NCI-H1105 (cell line): ENCODE measurements at regions not wholly inside any gene's neighbourhood (a gene's known extent, or its start where the extent isn't known, plus 50 kb on each side); places are given as distances from the start of the nearest gene placed in this dataset.

ENCODE experiments used
- DNase-seq: peaks from one replicate; lab custom pipeline; 2025; lab: John Stamatoyannopoulos, UW

DNA sequence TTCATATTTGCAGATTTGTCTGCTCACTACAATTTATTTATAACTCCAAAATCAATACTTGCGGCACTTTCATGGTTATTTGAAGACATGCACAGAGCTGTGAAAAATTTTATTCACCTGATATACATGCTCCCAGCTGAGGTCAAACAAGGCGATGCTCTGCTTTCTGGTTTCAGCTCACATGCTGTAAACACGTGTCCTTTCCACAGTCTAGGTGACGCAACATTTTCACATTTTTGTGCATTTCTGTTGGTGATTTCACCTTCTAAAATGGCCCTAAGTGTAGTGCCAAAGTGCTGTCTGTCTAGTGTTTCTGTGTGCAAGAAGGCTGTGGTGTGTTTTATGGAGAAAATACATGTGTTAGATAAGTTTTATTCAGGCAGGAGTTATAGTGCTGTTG is 650.5 kb downstream of the RNF144B start:
- DNase-seq = no peak

DNA sequence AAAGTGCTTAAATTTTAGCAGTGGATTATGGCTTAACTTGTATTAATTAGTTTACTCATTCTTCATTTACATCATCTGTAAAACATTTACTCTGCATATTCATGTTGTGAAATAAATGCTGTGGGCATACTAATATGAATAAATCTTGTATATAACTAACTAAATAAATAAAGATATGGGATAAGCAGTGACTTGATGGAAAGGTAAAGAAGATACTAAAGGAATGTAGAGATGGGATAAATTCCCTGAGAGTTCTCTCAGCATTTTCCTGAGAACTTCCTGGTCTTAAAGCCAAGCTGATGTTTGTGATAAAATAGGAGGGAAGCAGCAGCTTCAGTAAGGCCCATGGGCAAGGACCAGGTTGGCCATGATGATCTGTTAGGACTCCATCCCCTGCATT is 652.1 kb downstream of the RNF144B start:
- no peak for DNase-seq

DNA sequence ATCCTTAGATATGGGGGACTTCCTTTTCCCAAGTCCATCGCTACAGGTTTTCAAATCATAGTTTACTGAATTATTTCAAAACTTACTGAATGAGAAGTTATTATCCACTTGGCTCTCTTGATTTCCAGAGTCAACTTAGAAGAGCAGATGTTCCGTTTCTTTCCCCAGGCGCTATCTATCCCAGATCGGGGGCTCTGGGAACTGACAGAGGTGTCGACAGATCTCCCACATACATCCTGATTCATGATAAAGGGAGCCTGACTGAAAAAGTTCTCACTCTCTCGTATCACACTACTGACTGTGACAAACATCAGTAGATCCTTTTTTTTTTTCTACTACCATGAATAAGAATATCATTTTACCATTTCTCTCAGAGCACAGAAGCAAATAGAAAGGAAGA is 654.8 kb downstream of the RNF144B start:
- no peak for DNase-seq

DNA sequence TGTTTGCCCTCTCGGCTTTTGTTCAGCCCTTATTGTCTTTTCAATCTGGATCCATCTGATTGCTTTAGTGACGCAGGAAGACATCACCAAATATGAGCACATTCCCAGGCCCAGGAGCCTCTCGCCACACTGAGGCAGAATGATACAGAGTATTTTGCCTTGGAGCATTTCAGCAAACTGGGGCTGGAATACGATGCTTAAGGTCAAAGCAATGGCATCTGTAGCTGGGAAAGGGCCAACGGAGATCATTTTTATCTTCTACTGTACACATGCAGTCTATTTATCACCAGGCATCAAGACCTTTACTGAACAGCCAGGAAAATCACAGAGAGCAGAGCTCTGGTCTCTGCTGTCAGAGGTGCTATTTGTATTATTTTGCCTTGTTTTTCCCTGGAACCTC is 655.3 kb downstream of the RNF144B start:
- no peak for DNase-seq

DNA sequence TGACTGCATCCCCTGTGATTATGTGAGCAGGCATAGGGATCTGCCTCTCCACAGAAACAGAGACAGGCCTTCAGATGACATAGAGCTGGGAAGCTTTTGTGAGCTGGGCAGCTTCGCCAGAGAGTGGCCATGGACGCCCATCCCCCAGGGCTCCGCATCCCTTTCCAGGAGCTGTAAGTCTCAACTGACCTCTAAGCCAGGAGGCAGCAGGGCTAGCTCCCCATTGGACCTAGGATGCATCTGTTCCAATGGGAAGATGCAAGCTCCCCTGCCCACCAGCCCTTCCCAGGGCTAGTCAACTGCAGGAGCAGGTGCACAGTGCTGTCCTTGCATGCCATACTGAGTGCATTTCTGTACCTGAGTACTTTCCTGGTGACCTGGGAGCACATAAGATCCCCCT is 663.6 kb downstream of the RNF144B start:
- DNase-seq = no peak

DNA sequence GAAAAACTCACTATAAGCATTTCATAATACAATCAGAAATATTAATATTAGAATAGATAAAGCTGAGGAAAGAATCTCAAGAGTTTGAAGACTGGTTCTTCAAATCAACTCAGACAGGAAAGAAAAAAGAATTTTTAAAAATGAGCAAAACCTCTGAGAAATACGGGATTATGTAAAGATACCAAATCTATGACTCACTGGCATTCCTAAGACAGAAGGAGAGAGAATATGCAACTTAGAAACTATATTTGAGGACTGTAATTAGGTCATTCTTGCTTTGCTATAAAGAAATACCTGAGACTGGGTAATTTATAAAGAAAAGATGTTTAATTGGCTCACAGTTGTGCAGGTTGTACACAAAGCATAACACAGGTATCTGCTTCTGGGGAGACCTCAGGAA is 665.1 kb downstream of the RNF144B start:
- DNase-seq = no peak

DNA sequence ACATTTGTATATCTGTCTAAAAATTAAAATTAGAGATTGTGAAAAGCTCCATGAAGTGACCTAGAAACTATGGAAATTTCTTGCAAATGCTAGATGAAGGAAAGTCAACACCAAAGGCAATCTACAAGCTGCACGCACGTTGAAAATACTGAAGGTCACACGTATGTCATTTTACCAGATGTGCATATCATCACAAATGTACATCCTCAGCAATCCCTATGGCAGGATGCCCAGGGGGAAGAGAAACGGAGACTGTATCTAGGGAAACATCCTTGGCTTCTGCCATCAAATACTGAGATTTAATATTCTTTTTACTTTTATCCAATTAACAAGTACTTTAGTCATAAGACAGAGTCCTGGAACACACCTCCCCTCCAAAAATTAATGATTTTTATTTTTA is 672.0 kb downstream of the RNF144B start:
- DNase-seq = no peak

DNA sequence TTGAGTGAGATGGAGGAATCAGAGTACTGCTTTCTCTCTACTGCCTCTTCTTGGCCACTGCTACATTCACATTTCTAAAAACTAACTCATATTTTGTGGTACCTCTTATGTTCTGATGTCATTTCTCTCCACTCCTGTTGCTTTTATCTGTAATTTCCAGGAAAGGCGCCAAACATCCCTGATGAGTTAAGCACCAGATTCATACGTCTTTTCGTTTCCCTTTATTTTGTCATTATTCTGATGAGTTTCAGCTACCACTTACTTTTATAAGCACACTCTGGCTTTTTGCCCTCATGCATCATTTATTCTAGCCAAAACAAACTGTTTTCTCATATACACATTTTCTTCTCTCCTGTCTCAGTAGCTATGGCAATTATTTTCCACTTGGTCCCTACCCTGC is 680.0 kb downstream of the RNF144B start:
- DNase-seq = no peak

DNA sequence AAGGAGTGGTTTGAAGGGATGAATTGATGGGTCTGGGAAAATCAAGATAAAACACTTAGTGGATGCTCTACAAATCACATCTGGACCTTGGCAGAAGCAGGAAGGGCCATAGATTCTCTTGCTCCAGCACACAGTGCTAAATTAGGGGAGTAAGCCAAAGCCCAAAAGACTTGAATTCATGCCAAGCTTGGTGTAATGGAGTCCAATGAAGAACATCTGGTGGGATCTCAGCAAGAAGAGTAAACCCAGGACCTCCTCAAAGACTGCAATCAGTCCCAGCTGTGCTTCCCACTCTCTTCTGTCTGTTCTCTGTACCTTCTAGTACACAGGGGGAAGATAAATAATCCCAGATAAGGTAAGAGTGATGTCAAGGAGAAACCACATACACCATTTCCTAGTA is 683.4 kb downstream of the RNF144B start:
- no peak for DNase-seq

DNA sequence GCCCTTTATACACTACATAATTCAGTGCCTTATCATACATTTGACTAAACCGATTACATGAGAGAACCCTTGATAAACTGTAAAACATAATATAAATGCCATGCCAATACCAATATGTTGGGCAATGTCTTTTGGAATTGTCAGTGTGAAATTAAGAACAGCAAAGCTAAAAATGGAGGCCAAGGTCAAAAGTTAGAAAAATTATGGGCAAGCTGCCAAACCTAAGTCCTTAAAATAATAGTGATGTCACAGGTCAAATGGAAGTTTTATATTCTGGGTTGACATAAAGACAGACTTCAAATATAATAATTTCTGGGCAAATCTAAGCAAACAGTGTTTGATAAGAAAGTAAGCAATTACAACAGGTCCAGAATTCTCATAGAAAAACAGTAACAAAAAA is 696.7 kb downstream of the RNF144B start:
- DNase-seq = no peak

DNA sequence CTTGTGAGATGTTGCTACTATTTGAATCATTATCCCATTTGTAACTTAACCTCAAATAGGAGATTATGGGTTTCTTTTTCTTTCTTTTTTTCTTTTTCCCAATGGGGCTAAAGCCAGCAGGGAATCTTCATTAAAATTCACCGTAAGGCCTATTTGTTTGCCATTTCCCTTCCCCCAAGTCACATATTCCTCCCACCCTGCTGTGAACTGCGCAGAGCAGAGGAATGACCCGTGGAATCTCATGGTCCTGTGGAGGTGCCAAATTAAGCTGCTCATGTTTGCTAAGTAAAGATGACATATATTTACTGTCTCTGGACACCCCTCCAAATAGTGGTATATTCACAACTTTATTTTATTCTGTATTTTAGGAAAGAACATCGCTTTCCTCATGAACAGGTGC is 699.3 kb downstream of the RNF144B start:
- DNase-seq = no peak

DNA sequence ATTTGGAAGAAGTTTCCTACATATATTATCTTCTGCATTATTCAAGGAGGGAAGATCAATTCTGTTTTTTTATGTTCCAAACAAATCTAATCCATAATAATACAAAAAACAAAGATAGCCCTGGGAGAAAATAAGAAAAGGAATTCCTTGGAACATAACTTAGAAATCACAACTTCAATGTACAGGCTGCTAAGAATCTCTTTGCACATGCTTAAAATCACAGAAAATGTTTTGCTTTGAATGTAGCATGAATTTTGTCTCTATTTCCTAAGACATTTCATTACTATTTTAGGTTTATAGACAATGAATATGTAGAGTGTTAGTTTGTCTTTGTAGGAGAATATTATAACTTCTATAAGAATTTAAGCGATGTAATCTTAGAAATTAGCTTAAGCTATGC is 700.1 kb downstream of the RNF144B start:
- DNase-seq = no peak

DNA sequence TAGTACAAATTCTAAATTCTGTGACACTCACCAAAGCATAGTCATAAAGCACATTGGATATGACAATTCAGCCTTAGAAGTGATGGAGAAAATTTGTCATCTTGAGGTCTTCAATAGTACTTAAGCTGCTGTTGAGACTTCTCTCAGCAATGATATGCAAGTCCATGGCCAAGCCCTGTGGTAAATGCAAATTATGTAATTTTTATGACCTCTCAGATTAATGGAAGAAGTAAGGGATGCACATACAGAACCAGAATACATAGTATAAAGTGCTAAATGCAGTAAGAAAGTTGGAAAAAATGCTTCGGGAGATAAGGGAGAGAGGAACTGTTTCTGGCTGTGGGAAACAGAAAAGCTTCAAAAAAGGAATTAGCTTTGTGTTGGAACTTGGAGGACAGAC is 700.7 kb downstream of the RNF144B start:
- no peak for DNase-seq

DNA sequence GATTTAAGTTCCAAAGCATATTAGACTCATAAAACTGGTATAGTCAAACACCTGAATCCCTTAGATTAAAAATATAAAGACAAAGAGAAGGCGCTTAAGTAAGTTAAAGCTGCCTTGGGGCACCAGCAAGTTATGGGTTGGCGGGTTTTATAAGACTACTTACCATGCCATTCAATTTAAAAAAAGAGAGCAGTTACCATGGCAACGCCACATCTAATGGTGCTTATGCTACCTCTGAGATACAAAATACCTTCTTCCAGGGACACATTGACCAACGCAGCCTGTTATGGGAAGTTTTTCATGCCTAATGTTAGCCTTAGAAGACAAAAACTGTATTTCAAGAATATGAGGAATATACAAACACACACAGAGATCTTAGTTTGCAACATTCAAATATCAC is 713.6 kb downstream of the RNF144B start:
- DNase-seq = no peak

DNA sequence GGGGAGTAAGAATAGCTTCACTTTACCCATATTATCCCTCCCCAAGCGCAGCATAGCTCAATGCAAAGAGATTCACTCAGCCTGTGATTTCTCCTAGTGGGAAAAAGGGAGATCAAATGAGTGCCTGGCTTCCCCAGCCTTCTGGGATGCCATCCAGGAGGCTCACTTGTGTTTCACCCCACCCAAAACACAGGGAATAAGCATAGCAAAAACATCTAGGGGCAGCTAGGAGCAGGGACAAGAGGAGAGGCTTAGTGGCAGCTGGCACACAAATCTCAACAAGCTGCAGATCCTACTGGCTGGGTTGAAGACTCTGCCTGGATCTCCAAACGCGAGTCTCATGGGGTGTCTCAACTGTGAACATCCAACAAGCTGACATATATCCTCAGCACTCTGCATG is 715.8 kb downstream of the RNF144B start:
- no peak for DNase-seq

DNA sequence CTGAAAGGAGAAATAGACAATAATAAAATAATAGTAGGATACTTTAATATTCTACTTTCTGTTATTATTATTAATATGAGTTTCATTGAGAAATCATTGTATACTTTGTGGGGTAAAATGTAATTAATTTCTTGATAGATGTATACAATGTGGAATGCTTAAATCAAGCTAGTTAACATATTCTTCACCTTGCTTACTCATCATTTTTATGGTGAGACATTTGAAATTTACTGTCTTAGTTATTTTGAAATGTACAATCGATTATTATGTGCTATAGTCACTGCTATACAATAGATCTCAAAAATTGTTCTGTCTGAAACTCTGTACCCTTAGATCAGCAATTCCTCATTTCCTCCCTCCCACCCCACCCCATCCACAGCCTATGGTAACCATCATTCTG is 720.3 kb downstream of the RNF144B start:
- no peak for DNase-seq

DNA sequence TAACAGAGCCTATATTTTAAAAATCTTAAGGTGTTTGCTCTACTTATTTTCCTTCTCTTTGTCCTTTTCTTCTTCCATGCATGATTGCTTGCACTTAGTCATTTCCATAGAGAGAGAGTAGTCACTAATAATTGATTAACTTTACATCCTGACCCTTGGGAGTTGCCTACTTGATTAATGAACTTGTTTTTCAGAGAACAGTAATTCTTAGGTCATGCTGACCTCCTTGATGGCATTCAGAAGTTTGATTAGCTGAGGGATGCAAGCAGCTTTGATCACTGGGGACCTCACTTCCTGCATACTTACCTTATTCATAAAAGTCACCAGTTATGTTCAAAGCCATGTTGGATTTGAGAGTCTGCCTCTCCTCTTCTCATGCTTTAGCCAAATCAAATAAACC is 715.6 kb upstream of the ID4 start:
- no peak for DNase-seq

DNA sequence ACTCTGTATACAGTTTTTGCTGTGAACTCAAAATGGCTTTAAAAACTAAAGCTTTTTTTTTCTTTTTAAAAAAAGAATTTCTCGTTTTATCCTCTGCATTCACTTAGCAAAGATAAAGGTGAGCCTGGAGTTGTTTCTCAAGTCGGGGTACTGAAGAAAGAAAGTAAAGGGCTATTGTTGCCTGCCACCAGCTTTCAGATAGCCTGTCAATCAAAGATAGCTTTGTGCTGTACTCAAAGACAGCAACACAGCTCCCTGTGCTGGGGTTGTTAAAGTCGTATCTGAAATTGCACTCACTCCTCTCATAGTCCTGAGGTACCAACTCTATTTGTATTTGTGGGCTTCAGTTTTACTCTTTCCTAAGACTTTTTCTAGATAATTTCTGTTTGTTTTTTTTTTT is 710.1 kb upstream of the ID4 start:
- no peak for DNase-seq

DNA sequence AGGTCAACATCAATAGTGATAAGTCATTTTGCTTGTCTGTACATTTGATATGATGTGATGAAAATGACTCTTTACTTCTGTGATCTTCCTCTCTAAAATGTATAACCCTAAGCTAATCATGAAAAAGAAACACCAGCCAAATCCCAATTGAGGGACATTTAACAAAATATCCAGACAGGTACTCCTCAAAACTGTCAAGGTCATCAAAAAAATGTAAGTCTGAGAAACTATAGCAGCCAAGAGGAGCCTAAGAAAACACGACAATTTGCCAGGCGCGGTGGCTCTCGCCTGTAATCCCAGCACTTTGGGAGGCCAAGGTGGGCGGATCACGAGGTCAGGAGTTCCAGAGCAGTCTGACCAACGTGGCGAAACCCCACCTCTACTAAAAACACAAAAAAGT is 708.5 kb upstream of the ID4 start:
- DNase-seq = no peak

DNA sequence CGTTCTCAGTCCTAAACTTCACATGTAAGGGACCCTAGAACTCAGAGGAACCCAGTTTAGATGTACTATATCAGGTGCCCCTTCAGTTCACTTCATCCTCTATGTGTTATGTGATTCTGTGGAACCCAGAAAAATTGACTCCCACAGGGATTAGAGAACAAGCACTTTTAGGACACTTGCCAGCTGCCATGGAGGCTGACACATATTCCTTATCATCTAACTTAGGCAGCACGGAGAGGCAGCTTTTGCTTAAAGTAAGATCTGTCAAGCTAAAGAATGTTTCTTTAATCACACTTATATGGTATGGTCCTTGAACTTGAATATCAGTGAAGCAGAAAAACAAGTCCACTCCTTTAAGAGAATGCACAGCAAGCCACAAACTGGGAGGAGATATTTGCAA is 701.5 kb upstream of the ID4 start:
- DNase-seq = no peak

DNA sequence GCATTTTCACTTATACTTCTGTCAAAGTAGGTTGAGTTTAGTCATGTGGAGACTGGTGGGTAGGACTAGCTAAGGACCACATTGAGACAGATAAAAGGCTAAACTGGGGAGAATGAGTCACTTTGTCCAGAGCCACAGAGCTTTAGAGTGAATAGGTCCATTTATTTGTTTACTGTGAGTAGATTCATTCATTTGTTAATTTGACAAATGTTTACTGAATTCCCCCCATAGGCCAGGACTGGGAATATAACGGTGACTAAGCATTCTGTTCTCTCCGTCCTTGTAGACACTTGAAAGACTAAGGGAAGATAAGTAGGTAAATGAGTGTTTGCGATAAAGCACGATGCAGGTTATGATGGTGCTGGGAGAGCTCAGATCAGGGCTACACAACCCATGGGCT is 699.7 kb upstream of the ID4 start:
- DNase-seq = no peak

DNA sequence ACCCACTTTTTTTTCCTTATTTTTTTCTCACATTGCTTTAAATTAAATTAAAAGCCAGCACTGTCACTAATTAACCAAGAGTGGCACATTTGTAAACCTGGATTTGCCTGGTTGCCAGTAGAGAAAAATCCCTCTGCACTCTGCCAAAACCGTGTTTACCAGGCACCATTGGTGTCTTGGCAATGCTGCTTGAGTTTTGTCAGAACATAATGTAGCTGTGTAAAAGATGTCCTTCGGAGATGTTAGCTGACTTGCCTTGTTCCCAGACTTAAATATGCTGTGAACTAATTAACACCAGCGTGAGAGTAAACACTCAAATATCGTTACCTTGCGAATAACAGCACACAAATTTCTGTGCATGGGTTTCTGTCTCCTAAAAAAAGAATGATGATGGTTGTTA is 694.9 kb upstream of the ID4 start:
- DNase-seq = no peak

DNA sequence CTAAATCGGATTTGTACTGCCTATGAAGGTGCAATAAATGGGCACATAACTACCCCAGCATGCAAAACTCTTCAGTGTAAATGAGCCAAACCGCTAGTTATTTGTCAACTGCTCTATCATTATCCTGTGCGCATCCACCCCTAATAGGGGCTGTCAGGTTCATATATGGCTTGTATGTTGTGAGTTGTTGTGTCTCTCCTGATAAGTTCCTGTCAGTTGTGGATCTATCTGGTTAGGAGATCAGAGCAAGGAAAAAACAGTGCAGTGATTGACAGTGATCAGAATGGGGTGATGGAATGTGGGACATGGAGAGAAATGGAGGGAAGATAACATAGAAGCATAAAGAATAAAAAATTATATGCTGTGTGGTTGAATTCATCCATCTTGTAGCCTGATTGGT is 686.9 kb upstream of the ID4 start:
- DNase-seq = no peak

DNA sequence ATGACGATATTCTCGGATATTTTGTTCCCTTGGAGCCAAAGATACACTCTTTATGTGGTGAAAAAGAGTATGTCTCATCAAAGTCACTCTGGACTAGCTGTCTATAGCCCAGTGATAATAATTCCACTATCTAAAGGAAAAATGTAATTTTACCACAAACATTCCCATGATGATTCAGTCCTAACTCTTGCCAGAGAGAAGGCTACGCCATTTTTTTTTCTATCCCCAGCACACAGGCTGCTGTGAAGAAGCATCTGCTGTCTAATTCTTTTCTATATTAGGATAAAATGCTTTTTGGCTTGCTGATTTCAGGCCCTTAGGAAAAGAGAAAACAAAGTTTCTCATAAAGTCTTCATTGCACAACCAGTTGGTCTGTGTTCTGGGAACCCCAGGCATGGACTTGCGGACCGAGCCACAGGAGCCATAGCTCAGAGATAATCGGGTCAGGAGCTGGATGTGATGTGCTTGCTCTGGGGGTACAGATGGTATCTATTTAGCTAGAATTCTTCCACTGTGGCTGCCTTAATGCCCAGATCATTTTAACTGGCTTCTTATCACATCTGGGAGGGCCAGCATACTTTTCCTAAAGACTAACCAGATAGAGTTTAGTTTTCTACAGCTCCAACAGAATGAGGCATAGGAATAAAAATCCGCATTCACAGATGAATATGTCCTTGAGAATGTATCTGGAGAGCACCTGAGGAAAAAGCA is 683.7 kb upstream of the ID4 start:
- DNase-seq = no peak

DNA sequence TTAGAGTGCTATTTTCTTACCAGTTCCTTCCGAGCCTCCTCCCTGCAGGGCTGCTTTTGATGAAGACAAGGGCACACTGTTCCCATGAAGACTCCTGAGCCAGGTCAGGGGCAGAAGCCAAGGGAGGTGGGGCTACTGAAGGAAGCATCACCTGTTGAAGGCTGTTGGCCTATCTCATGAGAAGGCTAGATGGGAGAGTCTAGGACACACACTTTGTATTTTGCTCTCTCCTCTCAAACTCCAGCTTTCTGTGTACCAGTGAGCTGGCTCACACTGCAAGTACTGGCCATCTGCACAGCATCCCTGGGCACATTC is 683.2 kb upstream of the ID4 start:
- DNase-seq = no peak
